Body of pancreas (tissue), 4 donors: ENCODE measurements at regions not wholly inside any gene's neighbourhood (a gene's known extent, or its start where the extent isn't known, plus 50 kb on each side); places are given as distances from the start of the nearest gene placed in this dataset.

Experiments
- ATAC-seq: fragments of 150-250 bp; one replicate; pipeline ENCODE4 v1.9.1; 2016
- DNase-seq, 4 donors: peaks; one replicate each; pipeline ENCODE4 v3.0.0-alpha.2; 2019
- H3K27ac ChIP-seq, 4 donors: fragments of 200-600 bp; sonication (generic); 1 replicate in 3 of 4; 2 replicates in 1 of 4; pipeline versions ENCODE4 v1.5.1 to v1.6.1; 2016 to 2019; ENCODE audit warnings: mild to moderate bottlenecking in 1 of 4, mixed read lengths in 1 of 4, moderate library complexity in 1 of 4
- H3K27me3 ChIP-seq, 2 donors: fragments of 200-600 bp; sonication (generic); one replicate each; pipeline ENCODE4 v1.6.0; 2016; ENCODE audit warnings: mild to moderate bottlenecking in 1 of 2
- H3K36me3 ChIP-seq, 2 donors: fragments of 200-600 bp; sonication (generic); replicated peaks in 1 of 2; 2 replicates each; pipeline ENCODE4 v1.5.1; 2016; ENCODE audit warnings: low read depth in 2 of 2; ENCODE audit not compliant: insufficient read depth in 1 of 2
- H3K4me1 ChIP-seq: fragments of 200-600 bp; sonication (generic); one replicate; pipeline ENCODE4 v1.6.0; 2016
- H3K4me3 ChIP-seq, 2 donors: fragments of 200-600 bp; sonication (generic); 1 replicate in 1 of 2; 2 replicates in 1 of 2; pipeline ENCODE4 v1.5.1; 2016 to 2019
- H3K9me3 ChIP-seq, 3 donors: fragments of 200-600 bp; sonication (generic); 1 replicate in 2 of 3; 2 replicates in 1 of 3; pipeline ENCODE4 v1.5.1; 2016
- CTCF ChIP-seq, 7 experiments: fragments of 450-650 bp in 4 of 7; fragments of 200-600 bp in 3 of 7; sonication (generic) in 3 of 7; IDR thresholded peaks; one replicate each; pipeline ENCODE4 v1.5.1; 2016 to 2019; ENCODE audit warnings: antibody characterized with exemption in 7 of 7
- POLR2A ChIP-seq, 3 donors: fragments of 450-650 bp; IDR thresholded peaks; one replicate each; pipeline ENCODE4 v1.6.1; 2016; ENCODE audit warnings: antibody characterized with exemption in 3 of 3, mild to moderate bottlenecking in 2 of 3
- WGBS, 2 donors: methylation state at CpG; one replicate each; pipeline ENCODE4 v1.1.5; 2017; 5-methylcytosine and 5-hydroxymethylcytosine counted together
- intact Hi-C: fragments of 100-400 bp; cut with DNase I; formaldehyde crosslinking; loops from one replicate; pipeline ENCODE4 v1.15.1; 2023

- intact Hi-C loops = no loop called here
- ATAC-seq = no peak
Observed at GRCh38 chr13:44180876-44181536, 192.6 kb upstream of the SERP2 start.

GRCh38 chr13:44181931-44182330, 191.7 kb upstream of the SERP2 start:
- 81 to 84% methylated on average over 2 of the region's 2 CpGs for WGBS, 2 donors
- Histone ChIP-seq H3K27me3 (no peaks in the 10 kb centered on the region), H3K4me1 (no peaks in the 10 kb centered on the region), H3K9me3 (no peaks in the 10 kb centered on the region), H3K4me3 (no peak overlapping the region), H3K27ac (no peak overlapping the region), H3K36me3 (no peaks in the 10 kb centered on the region)
- intact Hi-C loops = no loop called here
- no peak for DNase-seq
- TF ChIP-seq CTCF (IDR thresholded peaks at IDR 0.05) (no peak), POLR2A (IDR thresholded peaks at IDR 0.05) (no peak)
- no peak for ATAC-seq

More at GRCh38 chr13:44180876-44181536, 192.6 kb upstream of the SERP2 start:
- Histone ChIP-seq H3K4me3 (no peak overlapping the region), H3K9me3 (no peaks in the 10 kb centered on the region), H3K4me1 (no peaks in the 10 kb centered on the region), H3K27me3 (no peaks in the 10 kb centered on the region), H3K27ac (no peak overlapping the region), H3K36me3 (no peaks in the 10 kb centered on the region)
- DNase-seq = no peak
- TF ChIP-seq POLR2A (IDR thresholded peaks at IDR 0.05) (no peak), CTCF (IDR thresholded peaks at IDR 0.05) (no peak)
- WGBS, 2 donors = 92 to 96% methylated on average over 8 of the region's 8 CpGs

- Histone ChIP-seq H3K4me1 (no peaks in the 10 kb centered on the region), H3K9me3 (no peaks in the 10 kb centered on the region), H3K27ac (no peak overlapping the region), H3K4me3 (no peak overlapping the region), H3K36me3 (no peaks in the 10 kb centered on the region), H3K27me3 (no peaks in the 10 kb centered on the region)
- DNase-seq = no peak
- no peak for ATAC-seq
- intact Hi-C loops = no loop called here
- 11 to 20% methylated on average over 1 of the region's 1 CpG for WGBS, 2 donors
- TF ChIP-seq CTCF (IDR thresholded peaks at IDR 0.05) = no peak
Observed at GRCh38 chr13:44184740-44185139, 188.9 kb upstream of the SERP2 start.

GRCh38 chr13:44188257-44188656, 185.4 kb upstream of the SERP2 start:
- Histone ChIP-seq H3K4me3 (no peak overlapping the region), H3K9me3 (no peaks in the 10 kb centered on the region), H3K27me3 (no peaks in the 10 kb centered on the region), H3K4me1 (peaks cover 10% of the 10 kb centered on the region), H3K27ac (no peak overlapping the region), H3K36me3 (no peaks in the 10 kb centered on the region)
- DNase-seq (no peak), ATAC-seq (no peak)
- intact Hi-C loops = no loop called here
- WGBS, 2 donors = 65 to 71% methylated on average over 2 of the region's 2 CpGs
- TF ChIP-seq POLR2A (IDR thresholded peaks at IDR 0.05) (no peak), CTCF (IDR thresholded peaks at IDR 0.05) (no peak)

- no peak overlapping the region for H3K4me3 ChIP-seq
- H3K27ac ChIP-seq = no peak overlapping the region
- peaks cover 10% of the 10 kb centered on the region for H3K4me1 ChIP-seq
- TF ChIP-seq CTCF (IDR thresholded peaks at IDR 0.05) (no peak), POLR2A (IDR thresholded peaks at IDR 0.05) (no peak)
- WGBS, 2 donors = 69 to 79% methylated on average over 1 of the region's 1 CpG
- H3K27me3 ChIP-seq = no peaks in the 10 kb centered on the region
- DNase-seq (no peak), ATAC-seq (no peak)
- no peaks in the 10 kb centered on the region for H3K9me3 ChIP-seq
- intact Hi-C loops = no loop called here
- H3K36me3 ChIP-seq = no peaks in the 10 kb centered on the region
Observed at GRCh38 chr13:44189085-44189484, 184.5 kb upstream of the SERP2 start.
